Skeletal muscle satellite cell (primary cell): ENCODE measurements at regions not wholly inside any gene's neighbourhood (a gene's known extent, or its start where the extent isn't known, plus 50 kb on each side); places are given as distances from the start of the nearest gene placed in this dataset.

ENCODE experiments used
- H3K27me3 ChIP-seq: 2 replicates; pipeline ENCODE4 v1.7.0; 2013; ENCODE audit warnings: low read length; ENCODE audit not compliant: control insufficient read depth, insufficient read depth
- H3K36me3 ChIP-seq: 2 replicates; pipeline ENCODE4 v1.7.0; 2013; ENCODE audit warnings: mild to moderate bottlenecking, control low read depth, low read length; ENCODE audit not compliant: insufficient read depth
- H3K4me1 ChIP-seq: 2 replicates; pipeline ENCODE4 v1.7.0; 2013; ENCODE audit warnings: low read length; ENCODE audit not compliant: control insufficient read depth, insufficient read depth
- H3K4me2 ChIP-seq: 2 replicates; pipeline ENCODE4 v1.7.0; 2013; ENCODE audit warnings: mild to moderate bottlenecking, low read length
- H3K4me3 ChIP-seq: 2 replicates; pipeline ENCODE4 v1.7.0; 2013; ENCODE audit warnings: low read length
- H3K9ac ChIP-seq: 2 replicates; pipeline ENCODE4 v1.7.0; 2013; ENCODE audit warnings: mild to moderate bottlenecking, low read depth, low read length, moderate library complexity
- H3K9me3 ChIP-seq: replicated peaks from 2 replicates; pipeline ENCODE4 v1.7.0; 2013; ENCODE audit warnings: mild to moderate bottlenecking, control low read depth, low read length

- H3K36me3 ChIP-seq, result no peaks in the 10 kb centered on the region
- H3K4me3 ChIP-seq, result no peak overlapping the region
- no peaks in the 10 kb centered on the region for H3K9me3 ChIP-seq
- H3K4me2 ChIP-seq, result no peak overlapping the region
- H3K4me1 ChIP-seq, result no peaks in the 10 kb centered on the region
- H3K9ac ChIP-seq, result no peak overlapping the region
- H3K27me3 ChIP-seq, result no peaks in the 10 kb centered on the region
Observed at GRCh38 chr4:17082186-17082585, 183.7 kb upstream of the LDB2 start.

- Histone ChIP-seq H3K27me3 (no peaks in the 10 kb centered on the region), H3K4me1 (no peaks in the 10 kb centered on the region), H3K9ac (no peak overlapping the region), H3K36me3 (no peaks in the 10 kb centered on the region), H3K4me3 (no peak overlapping the region), H3K4me2 (no peak overlapping the region), H3K9me3 (no peaks in the 10 kb centered on the region)
Observed at GRCh38 chr4:17081179-17081578, 182.7 kb upstream of the LDB2 start.

GRCh38 chr4:17077105-17077504 lies 178.7 kb upstream of the LDB2 start:
- Histone ChIP-seq H3K4me3 (no peak overlapping the region), H3K4me1 (no peaks in the 10 kb centered on the region), H3K9me3 (no peaks in the 10 kb centered on the region), H3K27me3 (no peaks in the 10 kb centered on the region), H3K9ac (no peak overlapping the region), H3K4me2 (no peak overlapping the region), H3K36me3 (no peaks in the 10 kb centered on the region)

- no peaks in the 10 kb centered on the region for H3K36me3 ChIP-seq
- no peak overlapping the region for H3K4me3 ChIP-seq
- H3K9me3 ChIP-seq, result no peaks in the 10 kb centered on the region
- no peaks in the 10 kb centered on the region for H3K27me3 ChIP-seq
- H3K9ac ChIP-seq, result no peak overlapping the region
- H3K4me2 ChIP-seq, result no peak overlapping the region
- H3K4me1 ChIP-seq, result peaks cover 10% of the 10 kb centered on the region
Observed at GRCh38 chr4:17072483-17072882, 174.0 kb upstream of the LDB2 start.

GRCh38 chr4:17068891-17069290 lies 170.4 kb upstream of the LDB2 start:
- Histone ChIP-seq H3K9me3 (no peaks in the 10 kb centered on the region), H3K4me1 (peaks cover 43% of the 10 kb centered on the region), H3K9ac (no peak overlapping the region), H3K4me2 (no peak overlapping the region), H3K36me3 (no peaks in the 10 kb centered on the region), H3K27me3 (no peaks in the 10 kb centered on the region), H3K4me3 (no peak overlapping the region)

- H3K36me3 ChIP-seq, result no peaks in the 10 kb centered on the region
- no peaks in the 10 kb centered on the region for H3K27me3 ChIP-seq
- no peak overlapping the region for H3K4me3 ChIP-seq
- no peaks in the 10 kb centered on the region for H3K9me3 ChIP-seq
- no peak overlapping the region for H3K4me2 ChIP-seq
- H3K4me1 ChIP-seq, result peaks cover 48% of the 10 kb centered on the region
- no peak overlapping the region for H3K9ac ChIP-seq
Observed at GRCh38 chr4:17068392-17068791, 169.9 kb upstream of the LDB2 start.

GRCh38 chr4:17066972-17067371 lies 168.5 kb upstream of the LDB2 start:
- Histone ChIP-seq H3K36me3 (no peaks in the 10 kb centered on the region), H3K27me3 (no peaks in the 10 kb centered on the region), H3K4me1 (peaks cover 48% of the 10 kb centered on the region), H3K4me3 (peak overlapping the region; percentile 36), H3K9ac (peak overlapping the region; percentile 33), H3K9me3 (no peaks in the 10 kb centered on the region), H3K4me2 (peak overlapping the region; percentile 72)

- H3K4me3 ChIP-seq, result no peak overlapping the region
- H3K9ac ChIP-seq, result no peak overlapping the region
- no peaks in the 10 kb centered on the region for H3K9me3 ChIP-seq
- no peaks in the 10 kb centered on the region for H3K27me3 ChIP-seq
- no peaks in the 10 kb centered on the region for H3K36me3 ChIP-seq
- H3K4me2 ChIP-seq, result no peak overlapping the region
- peaks cover 48% of the 10 kb centered on the region for H3K4me1 ChIP-seq
Observed at GRCh38 chr4:17066236-17066635, 167.8 kb upstream of the LDB2 start.

GRCh38 chr4:17065821-17066220 lies 167.4 kb upstream of the LDB2 start:
- no peak overlapping the region for H3K9ac ChIP-seq
- no peak overlapping the region for H3K4me2 ChIP-seq
- H3K4me3 ChIP-seq, result no peak overlapping the region
- no peaks in the 10 kb centered on the region for H3K36me3 ChIP-seq
- H3K4me1 ChIP-seq, result peaks cover 48% of the 10 kb centered on the region
- no peaks in the 10 kb centered on the region for H3K27me3 ChIP-seq
- no peaks in the 10 kb centered on the region for H3K9me3 ChIP-seq

- Histone ChIP-seq H3K9me3 (no peaks in the 10 kb centered on the region), H3K27me3 (no peaks in the 10 kb centered on the region), H3K4me1 (peaks cover 53% of the 10 kb centered on the region)
Observed at GRCh38 chr4:17064959-17065358, 166.5 kb upstream of the LDB2 start.

GRCh38 chr4:17063888-17064287 lies 165.4 kb upstream of the LDB2 start:
- H3K36me3 ChIP-seq, result no peaks in the 10 kb centered on the region
- peak overlapping the region; percentile 62 for H3K4me2 ChIP-seq
- peak overlapping the region; percentile 47 for H3K9ac ChIP-seq
- H3K9me3 ChIP-seq, result no peaks in the 10 kb centered on the region
- H3K27me3 ChIP-seq, result no peaks in the 10 kb centered on the region
- H3K4me1 ChIP-seq, result peaks cover 63% of the 10 kb centered on the region
- peak overlapping the region; percentile 39 for H3K4me3 ChIP-seq

More at GRCh38 chr4:17064959-17065358, 166.5 kb upstream of the LDB2 start:
- H3K4me2 ChIP-seq, result peak overlapping the region; percentile 62
- no peak overlapping the region for H3K9ac ChIP-seq
- no peaks in the 10 kb centered on the region for H3K36me3 ChIP-seq
- no peak overlapping the region for H3K4me3 ChIP-seq

GRCh38 chr4:17060230-17060629 lies 161.8 kb upstream of the LDB2 start:
- H3K9ac ChIP-seq, result no peak overlapping the region
- peaks cover 50% of the 10 kb centered on the region for H3K4me1 ChIP-seq
- H3K27me3 ChIP-seq, result no peaks in the 10 kb centered on the region
- no peaks in the 10 kb centered on the region for H3K9me3 ChIP-seq
- H3K4me2 ChIP-seq, result no peak overlapping the region
- no peaks in the 10 kb centered on the region for H3K36me3 ChIP-seq
- H3K4me3 ChIP-seq, result no peak overlapping the region
